NCI-H1105 (cell line): ENCODE measurements at regions not wholly inside any gene's neighbourhood (a gene's known extent, or its start where the extent isn't known, plus 50 kb on each side); places are given as distances from the start of the nearest gene placed in this dataset.

Source experiments
- DNase-seq: peaks from one replicate; lab custom pipeline; 2025; lab: John Stamatoyannopoulos, UW

DNA sequence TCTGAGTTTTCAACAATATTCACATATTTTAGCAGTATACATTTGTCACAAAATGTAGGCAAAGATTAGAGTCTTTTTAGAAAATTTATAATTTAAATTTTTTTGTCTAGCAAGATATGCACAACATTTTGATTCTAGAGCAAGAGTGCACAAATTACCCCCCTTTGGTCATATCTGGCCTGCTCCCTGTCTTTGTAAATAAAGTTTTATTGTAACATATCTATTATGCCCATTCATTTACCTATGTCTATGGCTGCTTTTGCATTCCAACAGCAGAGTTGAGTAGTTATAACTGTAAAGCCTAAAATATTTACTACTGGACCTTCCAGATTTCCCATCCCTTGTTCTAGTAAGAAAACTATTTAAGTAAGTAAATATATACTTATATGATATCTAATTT, 430.7 kb downstream of the EDEM1 start:
- DNase-seq = no peak

- DNase-seq = no peak
Observed at GRCh38 chr3:5630406-5630805, 442.9 kb downstream of the EDEM1 start.

DNA sequence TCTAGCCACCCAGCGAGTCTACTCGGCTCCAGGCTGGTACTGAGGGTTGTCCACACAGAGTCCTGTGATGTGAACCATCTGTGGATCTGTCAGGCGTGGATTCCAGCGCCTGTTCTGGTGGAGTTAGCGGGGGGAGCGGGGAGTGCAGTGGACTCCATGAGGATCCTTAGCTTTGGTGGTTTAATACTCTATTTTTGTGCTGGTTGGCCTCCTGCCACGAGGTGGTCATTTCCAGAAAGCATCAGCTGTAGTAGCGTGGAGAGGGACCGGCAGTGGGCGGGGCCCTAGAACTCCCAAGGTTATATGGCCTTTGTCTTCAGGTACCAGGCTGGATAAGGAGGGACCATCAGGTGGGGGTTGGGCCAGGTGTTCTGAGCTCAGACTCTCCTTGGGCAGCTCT, 446.5 kb downstream of the EDEM1 start:
- no peak for DNase-seq

- no peak for DNase-seq
Observed at GRCh38 chr3:5634411-5634810, 446.9 kb downstream of the EDEM1 start.

- no peak for DNase-seq
Observed at GRCh38 chr3:5635746-5636145, 448.2 kb downstream of the EDEM1 start.

GRCh38 chr3:5638550-5638949, 451.0 kb downstream of the EDEM1 start:
- no peak for DNase-seq

DNA sequence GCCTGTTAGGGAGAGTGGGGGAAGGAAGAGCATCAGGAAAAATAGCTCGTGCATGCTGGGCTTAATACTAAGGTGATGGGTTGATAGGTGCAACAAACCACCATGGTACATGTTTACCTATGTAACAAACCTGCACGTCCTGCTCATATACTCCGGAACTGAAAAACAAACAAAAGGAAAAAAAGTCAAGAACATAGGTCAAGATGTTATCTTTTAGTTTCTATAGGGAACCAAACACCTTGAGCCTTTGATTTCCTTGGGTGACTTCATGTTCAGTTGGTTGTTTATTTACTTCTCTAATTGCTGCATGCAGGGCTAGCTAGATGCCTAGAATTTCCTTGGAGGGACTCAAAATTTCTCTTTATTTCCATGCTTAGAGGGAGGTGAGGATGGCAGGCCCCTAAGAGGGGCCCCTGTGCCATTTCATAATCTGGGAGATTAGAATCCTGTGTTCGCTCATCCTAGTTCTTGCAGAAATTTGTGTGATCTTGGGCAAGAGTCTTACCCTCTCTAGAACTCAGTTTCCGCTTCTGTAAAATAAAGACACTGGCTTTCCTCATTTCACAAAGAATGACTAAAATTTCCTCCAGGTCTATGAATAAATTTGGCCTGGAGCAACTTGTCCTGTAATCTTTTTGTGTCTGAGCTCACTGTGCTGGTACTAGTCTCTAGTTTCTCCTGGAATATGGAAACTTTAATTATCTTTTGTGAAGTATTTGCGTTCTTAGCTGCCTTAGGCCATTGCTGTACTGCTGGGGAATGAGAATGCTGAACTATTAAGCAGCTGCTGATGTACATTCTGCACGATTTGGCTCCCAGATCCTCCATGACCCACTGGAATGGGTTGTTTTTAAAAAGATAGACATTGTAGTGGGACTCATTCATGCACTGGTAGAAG, 457.5 kb downstream of the EDEM1 start:
- DNase-seq = no peak

DNA sequence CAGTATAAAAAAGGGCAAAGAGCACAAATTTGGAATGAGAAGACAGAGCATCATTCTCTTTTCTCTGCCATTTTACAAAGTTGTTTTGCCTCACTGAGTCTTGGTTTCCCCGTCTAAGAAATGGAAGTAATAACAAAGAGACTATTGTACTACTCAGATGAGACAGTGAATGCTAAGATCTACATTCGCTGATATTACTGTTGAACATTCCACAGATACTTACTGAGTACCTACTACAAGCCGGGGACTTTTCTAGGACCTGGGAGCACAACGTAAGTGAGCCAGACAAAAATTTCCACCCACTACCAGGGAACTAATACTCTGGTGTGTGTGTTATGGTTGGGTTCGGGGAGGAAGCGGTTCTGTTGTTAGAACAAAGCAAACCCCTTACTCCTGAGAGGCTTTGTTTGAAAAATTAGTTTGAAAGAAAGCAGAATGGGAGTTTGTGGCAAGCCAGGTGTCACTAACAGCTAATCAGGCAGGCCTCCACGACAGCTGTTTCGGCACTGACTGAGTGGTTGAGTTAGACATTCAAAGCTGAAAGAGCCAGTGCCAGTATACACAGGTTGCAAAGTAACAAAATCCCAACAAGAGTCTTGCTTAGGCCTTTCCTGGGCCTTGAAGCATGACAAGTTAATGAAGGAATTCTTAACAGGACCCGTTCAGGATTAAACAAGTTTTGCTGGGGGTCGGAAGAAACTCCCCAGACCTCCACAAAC, 458.3 kb downstream of the EDEM1 start:
- DNase-seq = no peak

- no peak for DNase-seq
Observed at GRCh38 chr3:5650303-5650702, 462.8 kb downstream of the EDEM1 start.

GRCh38 chr3:5651351-5651750, 463.8 kb downstream of the EDEM1 start:
- no peak for DNase-seq

DNA sequence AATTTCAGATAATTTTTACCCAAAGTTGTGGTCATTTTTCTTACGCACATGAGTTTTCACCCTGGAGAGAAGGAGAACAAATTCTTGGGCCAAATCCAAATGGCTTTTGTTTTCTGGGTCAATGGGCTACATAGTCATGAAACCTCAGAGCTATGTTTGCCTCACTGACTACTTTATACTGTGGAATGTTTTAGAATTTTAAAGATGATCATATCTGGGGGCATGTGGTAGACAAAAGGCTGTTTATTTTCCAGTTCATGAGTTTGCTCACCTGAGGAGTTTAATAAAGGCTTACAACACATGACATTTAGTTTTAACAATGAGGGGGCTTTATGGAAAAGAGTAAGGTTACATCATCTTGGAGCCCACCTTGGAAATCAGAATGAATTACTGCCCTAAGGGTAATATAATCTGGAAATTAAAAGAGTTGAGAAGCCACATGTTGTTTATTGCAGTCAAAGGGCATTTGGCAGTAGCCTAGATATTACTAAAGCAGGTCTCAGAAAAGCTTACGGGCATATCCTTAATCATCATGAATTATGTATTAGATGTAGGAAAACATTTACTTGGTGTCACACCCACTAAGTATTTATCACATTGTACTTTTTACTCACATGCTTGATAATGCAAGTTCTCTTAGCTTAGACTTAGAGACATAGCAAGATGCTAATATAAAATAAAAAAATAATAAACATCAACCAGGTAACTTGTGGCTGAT, 466.1 kb downstream of the EDEM1 start:
- DNase-seq = no peak

- no peak for DNase-seq
Observed at GRCh38 chr3:5657106-5657505, 469.6 kb downstream of the EDEM1 start.

GRCh38 chr3:5663601-5664000, 476.1 kb downstream of the EDEM1 start:
- DNase-seq = no peak

- no peak for DNase-seq
Observed at GRCh38 chr3:5666455-5666854, 478.9 kb downstream of the EDEM1 start.

DNA sequence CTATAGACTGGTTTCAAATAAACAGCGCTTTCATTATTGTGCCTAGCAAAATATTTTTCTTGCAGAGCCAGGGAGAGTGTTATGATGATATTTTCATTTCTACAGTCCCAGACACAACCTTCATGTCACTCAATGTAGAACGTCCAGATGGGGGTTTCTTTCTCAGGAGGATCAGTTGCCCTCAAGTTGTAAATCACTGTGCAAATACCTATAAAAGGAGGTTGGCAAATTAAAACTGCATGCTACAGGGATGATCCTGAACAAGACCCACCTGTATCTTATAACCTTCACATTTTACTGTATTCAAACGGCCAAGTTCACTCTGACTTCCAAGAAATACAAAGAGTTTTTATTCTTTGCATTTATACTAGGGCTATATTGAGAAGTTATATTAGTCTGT, 486.0 kb downstream of the EDEM1 start:
- no peak for DNase-seq

DNA sequence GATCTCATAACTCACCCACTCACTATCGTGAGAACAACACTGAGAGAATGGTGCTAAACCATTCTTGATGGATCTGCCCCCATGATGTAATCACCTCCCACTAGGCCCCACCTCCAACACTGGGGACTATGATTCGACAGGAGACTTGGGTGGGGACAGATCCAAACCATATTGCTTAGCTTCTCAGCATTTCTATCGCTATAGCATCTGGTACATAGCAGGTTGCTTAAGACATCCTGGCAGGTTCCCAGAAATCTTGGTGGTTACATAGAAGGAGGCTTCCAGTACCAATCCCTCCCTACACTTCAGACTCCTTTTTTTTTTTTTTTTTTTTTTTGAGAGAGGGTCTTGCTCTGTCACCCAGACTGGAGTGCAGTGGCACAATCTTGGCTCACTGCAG, 487.8 kb downstream of the EDEM1 start:
- DNase-seq = no peak

DNA sequence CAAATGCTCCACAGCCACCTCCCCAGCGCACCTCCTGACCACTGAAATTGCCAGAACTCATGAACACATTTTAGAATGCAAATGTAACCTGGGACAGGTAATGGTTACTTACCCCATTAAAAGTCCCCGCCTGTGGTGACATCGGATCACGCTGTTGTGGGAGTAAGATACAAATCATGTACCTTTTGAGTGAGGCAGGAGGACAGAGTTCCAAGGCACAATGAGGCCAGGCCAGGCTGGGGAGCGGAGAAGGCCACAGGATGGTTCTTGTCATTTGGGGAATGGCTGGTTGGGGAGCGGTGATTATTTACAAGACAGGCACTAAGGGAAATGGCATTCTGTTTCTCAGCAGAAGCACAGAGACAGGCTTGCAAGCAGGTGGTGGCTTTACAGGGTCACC, 490.0 kb downstream of the EDEM1 start:
- no peak for DNase-seq

DNA sequence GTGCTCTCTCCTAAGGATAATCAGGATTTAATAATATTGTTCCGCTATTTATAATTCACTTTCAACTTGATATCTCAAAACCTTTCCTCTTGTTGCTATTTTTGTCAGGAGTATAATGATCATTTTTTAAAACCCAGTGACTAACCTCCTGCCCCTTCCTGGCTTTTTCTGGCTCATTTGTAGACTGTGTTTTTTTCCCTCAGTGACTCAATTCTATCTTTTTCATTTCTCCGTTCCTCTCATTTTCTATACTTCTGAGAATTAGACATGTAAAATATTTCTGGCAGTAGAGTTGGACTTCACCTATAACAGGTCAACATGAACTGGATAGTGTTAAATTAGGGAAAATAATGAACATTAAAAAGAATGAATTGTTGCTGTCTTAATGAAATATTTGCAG, 490.7 kb downstream of the EDEM1 start:
- DNase-seq = no peak

DNA sequence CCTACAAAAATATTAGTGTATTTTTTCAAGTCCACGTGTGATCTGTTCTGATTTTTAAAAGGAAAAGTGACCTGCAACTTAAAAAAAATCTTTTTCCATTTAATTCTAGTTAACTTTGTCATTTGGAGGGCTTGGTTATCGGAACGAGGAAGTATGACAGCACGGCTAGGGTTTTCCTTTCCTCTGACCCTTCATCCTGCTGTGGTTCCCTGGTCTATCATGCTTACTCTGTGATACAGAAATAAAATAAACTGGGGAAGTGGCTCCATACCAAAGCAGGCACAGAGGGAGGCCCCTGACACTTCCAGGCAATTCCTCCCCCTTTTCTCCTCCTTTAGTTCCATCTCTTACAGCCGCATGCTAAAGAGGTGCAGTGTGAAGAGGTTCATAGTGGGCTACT, 491.3 kb downstream of the EDEM1 start:
- no peak for DNase-seq

DNA sequence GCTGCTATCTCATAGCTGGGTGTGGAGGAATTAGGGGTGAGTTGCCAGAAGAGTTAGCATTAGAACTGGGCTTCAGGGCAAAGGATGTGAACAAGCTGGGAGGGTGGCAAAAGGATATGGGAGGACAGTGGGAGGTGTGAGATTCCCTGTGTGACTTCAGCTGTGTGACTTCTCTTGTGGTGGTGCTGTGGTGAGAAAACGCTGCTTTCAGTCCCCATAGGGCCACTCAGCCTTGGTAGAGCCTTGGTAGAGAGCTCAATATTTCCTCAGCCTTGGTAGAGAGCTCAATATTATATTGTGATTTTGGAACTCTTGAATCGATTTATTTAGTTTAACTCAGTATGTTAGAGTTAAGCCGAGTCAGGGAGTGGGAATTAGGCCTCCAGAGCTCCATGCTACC, 499.7 kb downstream of the EDEM1 start:
- no peak for DNase-seq

GRCh38 chr3:5690490-5690889, 503.0 kb downstream of the EDEM1 start:
- DNase-seq = no peak

- no peak for DNase-seq
Observed at GRCh38 chr3:5690904-5691532, 503.5 kb downstream of the EDEM1 start.
